HepG2 (cell line): ENCODE measurements at regions not wholly inside any gene's neighbourhood (a gene's known extent, or its start where the extent isn't known, plus 50 kb on each side); places are given as distances from the start of the nearest gene placed in this dataset.

Experiments
- ATAC-seq: fragments of 200-7000 bp; cut with Tn5 transposase; 3 replicates; pipeline ENCODE4 v1.9.1; 2020; ENCODE audit warnings: mild to moderate bottlenecking, moderate library complexity
- BruUV-seq: library from RNA; stranded (reverse); fragments of 400-500 nt; replicated peaks from 2 replicates; lab custom pipeline; 2021; lab: Mats Ljungman, UMichigan
- CTCF ChIA-PET: fragments of 300-600 bp; formaldehyde crosslinking; extraction: SDS; loops from one replicate; lab custom pipeline; 2021; ENCODE audit warnings: low total read pairs, inconsistent platforms, low intra/inter-chr PET ratio; lab: Yijun Ruan, JAX
- POLR2A ChIA-PET: fragments of 350-600 bp; sonication (Branson Sonifier 250); formaldehyde crosslinking; loops from one replicate; lab custom pipeline; 2020; ENCODE audit warnings: antibody characterized with exemption, inconsistent platforms; lab: Yijun Ruan, JAX
- DNase-seq: peaks from one replicate; pipeline ENCODE4 v3.0.0-alpha.2; 2015; ENCODE audit warnings: low spot score
- FAIRE-seq: peaks from 3 replicates; lab custom pipeline; 2011; peaks lifted over from hg19 to GRCh38; lab: Jason Lieb, UNC
- H2AFZ ChIP-seq: one replicate; pipeline ENCODE4 v1.6.1; 2011; ENCODE audit warnings: low read length, inconsistent platforms
- H3K27ac ChIP-seq: fragments of 300-600 bp; 3 replicates; pipeline ENCODE4 v1.8.0; 2011; ENCODE audit warnings: mixed run types, mild to moderate bottlenecking, mixed read lengths, low read length, inconsistent platforms; ENCODE audit not compliant: insufficient read depth; ENCODE audit errors: extremely low read length
- H3K27me3 ChIP-seq, 2 experiments: fragments of 200-600 bp in 1 of 2; 2 replicates in 1 of 2; 3 replicates in 1 of 2; pipeline versions ENCODE4 v1.6.0 to v1.8.0; 2011; ENCODE audit warnings: low read length in 2 of 2, mild to moderate bottlenecking in 2 of 2, moderate library complexity in 2 of 2, inconsistent platforms in 1 of 2; ENCODE audit not compliant: insufficient read depth in 2 of 2, control insufficient read depth in 1 of 2
- H3K36me3 ChIP-seq, 2 experiments: fragments of 200-600 bp in 1 of 2; replicated peaks in 1 of 2; 2 replicates in 1 of 2; 3 replicates in 1 of 2; pipeline versions ENCODE4 v1.5.1 to v1.8.0; 2011; ENCODE audit warnings: low read length in 2 of 2, inconsistent platforms in 1 of 2; ENCODE audit not compliant: insufficient read depth in 2 of 2, control insufficient read depth in 1 of 2
- H3K4me1 ChIP-seq: 2 replicates; pipeline ENCODE4 v1.5.1; 2012; ENCODE audit warnings: low read length, inconsistent platforms; ENCODE audit not compliant: insufficient read depth
- H3K4me2 ChIP-seq: 2 replicates; pipeline ENCODE4 v1.6.0; 2011; ENCODE audit warnings: low read depth, low read length, inconsistent platforms
- H3K4me3 ChIP-seq, 3 experiments: fragments of 200-600 bp in 1 of 3; sonication (generic), shearing (Covaris generic) in 1 of 3; replicated peaks in 1 of 3; 2 replicates each; pipeline ENCODE4 v1.5.1; 2011 to 2016; ENCODE audit warnings: low read length in 3 of 3, inconsistent platforms in 2 of 3, low read depth in 2 of 3, mild to moderate bottlenecking in 2 of 3, control low read depth in 1 of 3, mixed read lengths in 1 of 3; ENCODE audit not compliant: insufficient read depth in 1 of 3
- H3K79me2 ChIP-seq: one replicate; pipeline ENCODE4 v1.6.1; 2011; ENCODE audit warnings: low read length, inconsistent platforms; ENCODE audit not compliant: insufficient read depth
- H3K9ac ChIP-seq: 2 replicates; pipeline ENCODE4 v1.6.0; 2011; ENCODE audit warnings: mild to moderate bottlenecking, low read depth, low read length, inconsistent platforms; ENCODE audit not compliant: insufficient read depth
- H3K9me3 ChIP-seq: 2 replicates; pipeline ENCODE4 v1.5.1; 2012; ENCODE audit warnings: mild to moderate bottlenecking, low read length
- H4K20me1 ChIP-seq: 2 replicates; pipeline ENCODE4 v1.6.0; 2011; ENCODE audit warnings: inconsistent platforms, mild to moderate bottlenecking, low read length, moderate library complexity; ENCODE audit not compliant: insufficient read depth
- AHR ChIP-seq: IDR thresholded peaks from 2 replicates; pipeline ENCODE4 v1.6.1; 2018; ENCODE audit warnings: missing genetic modification reagents, missing compliant biosample characterization
- ATF7 ChIP-seq, 2 experiments: fragments of 450-650 bp in 1 of 2; sonication (generic) in 1 of 2; formaldehyde crosslinking in 1 of 2; IDR thresholded peaks; 2 replicates each; pipeline versions ENCODE4 v1.4.0 to v1.6.1; 2016 to 2020; ENCODE audit warnings: antibody characterized with exemption in 1 of 2, mild to moderate bottlenecking in 1 of 2, missing genetic modification reagents in 1 of 2
- CREM ChIP-seq, 2 experiments: sonication (generic) in 1 of 2; formaldehyde crosslinking in 1 of 2; IDR thresholded peaks; 2 replicates each; pipeline versions ENCODE4 v1.4.0 to v1.6.1; 2016 to 2020; ENCODE audit warnings: antibody characterized with exemption in 1 of 2, mild to moderate bottlenecking in 1 of 2, missing genetic modification reagents in 1 of 2
- DR1 ChIP-seq: sonication (generic); formaldehyde crosslinking; IDR thresholded peaks from 2 replicates; pipeline ENCODE4 v1.8.0; 2021; ENCODE audit warnings: mild to moderate bottlenecking, missing genetic modification reagents, inconsistent platforms
- HDAC6 ChIP-seq: fragments of 200-600 bp; sonication (generic); IDR thresholded peaks from 2 replicates; pipeline ENCODE4 v1.7.0; 2017; ENCODE audit warnings: mild to moderate bottlenecking, antibody characterized with exemption, low read length, low read depth
- KDM3A ChIP-seq: IDR thresholded peaks from 2 replicates; pipeline ENCODE4 v1.6.1; 2018; ENCODE audit warnings: low read depth, missing compliant biosample characterization
- NCOA5 ChIP-seq: sonication (generic); formaldehyde crosslinking; IDR thresholded peaks from 2 replicates; pipeline ENCODE4 v1.4.0; 2020; ENCODE audit warnings: missing genetic modification reagents
- NR2F6 ChIP-seq, 2 experiments: IDR thresholded peaks; 2 replicates each; pipeline ENCODE4 v1.6.1; 2016; ENCODE audit warnings: antibody characterized with exemption in 1 of 2, mild to moderate bottlenecking in 1 of 2
- POGZ ChIP-seq: sonication (generic); formaldehyde crosslinking; IDR thresholded peaks from 2 replicates; pipeline ENCODE4 v1.4.0; 2020; ENCODE audit warnings: mild to moderate bottlenecking, missing genetic modification reagents
- RBFOX2 ChIP-seq: fragments of 200-400 bp; formaldehyde crosslinking; IDR thresholded peaks from 2 replicates; pipeline ENCODE4 v1.6.1; 2017; ENCODE audit warnings: low read depth, mild to moderate bottlenecking, low read length
- RXRA ChIP-seq: sonication (generic); formaldehyde crosslinking; IDR thresholded peaks from 2 replicates; pipeline ENCODE4 v1.5.1; 2020; ENCODE audit warnings: missing genetic modification reagents
- SKI ChIP-seq: fragments of 450-650 bp; IDR thresholded peaks from one replicate; pipeline ENCODE4 v1.6.1; 2018; ENCODE audit warnings: mild to moderate bottlenecking; ENCODE audit not compliant: partially characterized antibody
- ZFP90 ChIP-seq: sonication (generic); formaldehyde crosslinking; IDR thresholded peaks from 2 replicates; pipeline ENCODE4 v1.8.0; 2022; ENCODE audit warnings: missing genetic modification reagents, mild to moderate bottlenecking, inconsistent platforms, borderline replicate concordance
- ZNF143 ChIP-seq: sonication (generic); formaldehyde crosslinking; IDR thresholded peaks from 2 replicates; pipeline ENCODE4 v1.4.0; 2020; ENCODE audit warnings: missing genetic modification reagents
- ZNF432 ChIP-seq: sonication (generic); formaldehyde crosslinking; IDR thresholded peaks from 2 replicates; pipeline ENCODE4 v1.5.0; 2020; ENCODE audit warnings: missing genetic modification reagents, mild to moderate bottlenecking, borderline replicate concordance
- WGBS: methylation state at CpG from one replicate; pipeline ENCODE4 v1.1.6; 2017; ENCODE audit warnings: low lambda C conversion rate; 5-methylcytosine and 5-hydroxymethylcytosine counted together
- in situ Hi-C: cut with HindIII; loops from 2 replicates; pipeline ENCODE4 v1.10.0; 2017; ENCODE audit warnings: low pct_unique_long_range_greater_than_20kb; ENCODE audit not compliant: extremely low pct_ligation_motif_present
- intact Hi-C: fragments of 100-400 bp; cut with micrococcal nuclease; formaldehyde crosslinking; loops from one replicate; pipeline ENCODE4 v1.10.0; 2022; ENCODE audit not compliant: unreplicated experiment
- TF ChIP-seq, protein P1 (sequence below): sonication (generic); formaldehyde crosslinking; IDR thresholded peaks from 2 replicates; pipeline ENCODE4 v1.5.1; 2020; ENCODE audit warnings: missing genetic modification reagents, mild to moderate bottlenecking, borderline replicate concordance
- TF ChIP-seq, protein P2 (sequence below): sonication (generic); formaldehyde crosslinking; IDR thresholded peaks from 2 replicates; pipeline ENCODE4 v1.9.0; 2021; ENCODE audit warnings: missing genetic modification reagents, borderline replicate concordance
- TF ChIP-seq, protein P3 (sequence below): sonication (generic); formaldehyde crosslinking; IDR thresholded peaks from 2 replicates; pipeline ENCODE4 v1.4.0; 2020; ENCODE audit warnings: low read depth, mild to moderate bottlenecking, missing genetic modification reagents

DNA sequence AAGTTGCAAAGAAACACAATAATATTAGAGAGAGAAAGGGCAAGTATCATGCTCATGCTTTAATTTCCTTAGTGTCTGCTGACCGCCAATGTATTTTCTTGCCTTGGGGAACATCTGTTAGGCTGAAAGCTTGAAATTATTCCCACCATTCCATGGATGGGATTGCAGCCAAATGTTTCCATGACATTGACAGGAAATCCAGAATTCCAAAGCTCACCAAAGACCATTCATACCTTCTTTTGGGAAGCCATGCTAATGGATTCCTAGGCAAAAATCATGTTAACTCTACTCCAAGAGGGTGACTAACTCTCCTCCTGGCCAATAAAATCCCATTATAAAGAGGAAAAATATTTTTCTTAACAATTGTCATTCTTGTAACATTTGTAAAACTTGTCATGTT is 661.4 kb upstream of the FAT3 start (continued):
- TF ChIP-seq, protein P1, sequence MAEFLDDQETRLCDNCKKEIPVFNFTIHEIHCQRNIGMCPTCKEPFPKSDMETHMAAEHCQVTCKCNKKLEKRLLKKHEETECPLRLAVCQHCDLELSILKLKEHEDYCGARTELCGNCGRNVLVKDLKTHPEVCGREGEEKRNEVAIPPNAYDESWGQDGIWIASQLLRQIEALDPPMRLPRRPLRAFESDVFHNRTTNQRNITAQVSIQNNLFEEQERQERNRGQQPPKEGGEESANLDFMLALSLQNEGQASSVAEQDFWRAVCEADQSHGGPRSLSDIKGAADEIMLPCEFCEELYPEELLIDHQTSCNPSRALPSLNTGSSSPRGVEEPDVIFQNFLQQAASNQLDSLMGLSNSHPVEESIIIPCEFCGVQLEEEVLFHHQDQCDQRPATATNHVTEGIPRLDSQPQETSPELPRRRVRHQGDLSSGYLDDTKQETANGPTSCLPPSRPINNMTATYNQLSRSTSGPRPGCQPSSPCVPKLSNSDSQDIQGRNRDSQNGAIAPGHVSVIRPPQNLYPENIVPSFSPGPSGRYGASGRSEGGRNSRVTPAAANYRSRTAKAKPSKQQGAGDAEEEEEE (CRISPR knock-in tag) = no peak
- TF ChIP-seq AHR (no peak), HDAC6 (no peak), ATF7 (IDR thresholded peaks at IDR 0.05) (no peak), ATF7 (CRISPR knock-in tag; IDR thresholded peaks at IDR 0.05) (no peak), DR1 (CRISPR knock-in tag) (no peak), RXRA (CRISPR knock-in tag) (no peak)
- TF ChIP-seq, all 625 proteins: peak for 0

DNA sequence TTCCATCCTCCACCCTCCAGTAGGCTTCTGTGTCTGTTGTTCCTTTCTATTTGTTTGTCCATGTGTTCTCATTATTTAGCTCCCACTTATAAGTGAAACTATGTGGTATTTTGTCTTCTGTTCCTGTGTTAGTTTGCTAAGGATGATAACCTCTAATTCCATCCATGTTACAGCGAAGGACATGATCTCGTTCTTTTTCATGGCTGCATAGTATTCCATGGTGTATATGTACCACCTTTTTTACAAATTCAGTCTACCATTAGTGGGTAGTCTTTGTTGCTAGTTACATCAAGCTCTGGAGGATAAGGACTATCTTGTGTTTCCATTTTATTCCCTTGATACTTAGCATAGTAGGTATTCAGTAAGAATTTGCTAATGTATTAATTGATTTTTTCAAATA is 664.2 kb upstream of the FAT3 start:
- ATAC-seq (no peak), DNase-seq (no peak), FAIRE-seq (no peak)
- Histone ChIP-seq H3K9me3 (peaks cover 52% of the 10 kb centered on the region), H3K27me3 (no peaks in the 10 kb centered on the region), H2AFZ (no peak overlapping the region), H3K79me2 (no peaks in the 10 kb centered on the region), H3K4me3 (no peak overlapping the region), H3K27ac (no peak overlapping the region), H3K9ac (no peak overlapping the region), H4K20me1 (no peaks in the 10 kb centered on the region), H3K4me1 (no peaks in the 10 kb centered on the region), H3K4me2 (no peak overlapping the region), H3K36me3 (no peaks in the 10 kb centered on the region)
- WGBS = 9% methylated on average over 2 of the region's 2 CpGs
- in situ Hi-C loops (no loop called here), intact Hi-C loops (no loop called here)
- no TSS peak for BruUV-seq
- CTCF ChIA-PET = no interaction called here
- POLR2A ChIA-PET = no interaction called here
- TF ChIP-seq, protein P2, sequence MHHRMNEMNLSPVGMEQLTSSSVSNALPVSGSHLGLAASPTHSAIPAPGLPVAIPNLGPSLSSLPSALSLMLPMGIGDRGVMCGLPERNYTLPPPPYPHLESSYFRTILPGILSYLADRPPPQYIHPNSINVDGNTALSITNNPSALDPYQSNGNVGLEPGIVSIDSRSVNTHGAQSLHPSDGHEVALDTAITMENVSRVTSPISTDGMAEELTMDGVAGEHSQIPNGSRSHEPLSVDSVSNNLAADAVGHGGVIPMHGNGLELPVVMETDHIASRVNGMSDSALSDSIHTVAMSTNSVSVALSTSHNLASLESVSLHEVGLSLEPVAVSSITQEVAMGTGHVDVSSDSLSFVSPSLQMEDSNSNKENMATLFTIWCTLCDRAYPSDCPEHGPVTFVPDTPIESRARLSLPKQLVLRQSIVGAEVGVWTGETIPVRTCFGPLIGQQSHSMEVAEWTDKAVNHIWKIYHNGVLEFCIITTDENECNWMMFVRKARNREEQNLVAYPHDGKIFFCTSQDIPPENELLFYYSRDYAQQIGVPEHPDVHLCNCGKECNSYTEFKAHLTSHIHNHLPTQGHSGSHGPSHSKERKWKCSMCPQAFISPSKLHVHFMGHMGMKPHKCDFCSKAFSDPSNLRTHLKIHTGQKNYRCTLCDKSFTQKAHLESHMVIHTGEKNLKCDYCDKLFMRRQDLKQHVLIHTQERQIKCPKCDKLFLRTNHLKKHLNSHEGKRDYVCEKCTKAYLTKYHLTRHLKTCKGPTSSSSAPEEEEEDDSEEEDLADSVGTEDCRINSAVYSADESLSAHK (CRISPR knock-in tag) = no peak
- TF ChIP-seq NR2F6 (IDR thresholded peaks at IDR 0.05) (no peak), NR2F6 (CRISPR knock-in tag; IDR thresholded peaks at IDR 0.05) (no peak), CREM (IDR thresholded peaks at IDR 0.05) (no peak), CREM (CRISPR knock-in tag; IDR thresholded peaks at IDR 0.05) (no peak), ZNF432 (no peak), ZFP90 (CRISPR knock-in tag) (no peak), SKI (no peak), KDM3A (CRISPR knock-in tag) (no peak), RBFOX2 (no peak), POGZ (CRISPR knock-in tag) (no peak), ZNF143 (CRISPR knock-in tag) (no peak), NCOA5 (CRISPR knock-in tag) (no peak)
- TF ChIP-seq, protein P3, sequence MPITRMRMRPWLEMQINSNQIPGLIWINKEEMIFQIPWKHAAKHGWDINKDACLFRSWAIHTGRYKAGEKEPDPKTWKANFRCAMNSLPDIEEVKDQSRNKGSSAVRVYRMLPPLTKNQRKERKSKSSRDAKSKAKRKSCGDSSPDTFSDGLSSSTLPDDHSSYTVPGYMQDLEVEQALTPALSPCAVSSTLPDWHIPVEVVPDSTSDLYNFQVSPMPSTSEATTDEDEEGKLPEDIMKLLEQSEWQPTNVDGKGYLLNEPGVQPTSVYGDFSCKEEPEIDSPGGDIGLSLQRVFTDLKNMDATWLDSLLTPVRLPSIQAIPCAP (CRISPR knock-in tag) = no peak
